ENCODE measurements at regions not wholly inside any gene's neighbourhood (a gene's known extent, or its start where the extent isn't known, plus 50 kb on each side); places are given as distances from the start of the nearest gene placed in this dataset.

GRCh38 chr11:22479208-22479607 lies 141.0 kb downstream of the SLC17A6 start (continued):
- TF ChIP-seq CHD7 (IDR thresholded peaks at IDR 0.05; ENCODE audit: insufficient replicate concordance, low read length) (no peak), EZH2 (IDR thresholded peaks at IDR 0.05; ENCODE audit: low read depth, low read length, severe bottlenecking) (no peak), BRCA1 (IDR thresholded peaks at IDR 0.05; ENCODE audit: low read depth, low read length) (no peak), TCF12 (IDR thresholded peaks at IDR 0.05; ENCODE audit: low read depth, low read length) (no peak), KDM4A (IDR thresholded peaks at IDR 0.05; ENCODE audit: low read depth, low read length, severe bottlenecking) (no peak), BCL11A (IDR thresholded peaks at IDR 0.05; ENCODE audit: low read depth in 2 of 2, low read length in 2 of 2) (no peak)

All from H1 (cell line).